ENCODE measurements at regions not wholly inside any gene's neighbourhood (a gene's known extent, or its start where the extent isn't known, plus 50 kb on each side); places are given as distances from the start of the nearest gene placed in this dataset.

DNA sequence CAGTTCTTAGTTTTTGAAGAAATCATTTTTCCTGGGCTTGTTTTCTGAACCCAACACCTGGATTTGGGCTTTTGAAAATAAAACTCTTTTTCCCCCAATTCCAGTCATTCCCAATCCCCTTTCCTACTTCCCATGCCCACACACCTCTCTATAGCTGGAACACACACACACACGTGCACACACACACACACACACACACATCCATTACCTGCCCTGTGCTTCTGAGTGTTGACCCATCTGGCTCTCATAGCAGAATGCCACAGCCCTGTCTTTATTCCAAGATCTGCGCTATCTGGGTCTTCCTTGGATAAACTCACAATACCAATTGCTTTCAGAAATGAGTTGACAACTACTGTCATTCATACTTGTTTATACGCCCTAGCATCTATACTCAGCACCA is 54.9 kb upstream of the C4orf54 start:
- TF ChIP-seq, protein P1, sequence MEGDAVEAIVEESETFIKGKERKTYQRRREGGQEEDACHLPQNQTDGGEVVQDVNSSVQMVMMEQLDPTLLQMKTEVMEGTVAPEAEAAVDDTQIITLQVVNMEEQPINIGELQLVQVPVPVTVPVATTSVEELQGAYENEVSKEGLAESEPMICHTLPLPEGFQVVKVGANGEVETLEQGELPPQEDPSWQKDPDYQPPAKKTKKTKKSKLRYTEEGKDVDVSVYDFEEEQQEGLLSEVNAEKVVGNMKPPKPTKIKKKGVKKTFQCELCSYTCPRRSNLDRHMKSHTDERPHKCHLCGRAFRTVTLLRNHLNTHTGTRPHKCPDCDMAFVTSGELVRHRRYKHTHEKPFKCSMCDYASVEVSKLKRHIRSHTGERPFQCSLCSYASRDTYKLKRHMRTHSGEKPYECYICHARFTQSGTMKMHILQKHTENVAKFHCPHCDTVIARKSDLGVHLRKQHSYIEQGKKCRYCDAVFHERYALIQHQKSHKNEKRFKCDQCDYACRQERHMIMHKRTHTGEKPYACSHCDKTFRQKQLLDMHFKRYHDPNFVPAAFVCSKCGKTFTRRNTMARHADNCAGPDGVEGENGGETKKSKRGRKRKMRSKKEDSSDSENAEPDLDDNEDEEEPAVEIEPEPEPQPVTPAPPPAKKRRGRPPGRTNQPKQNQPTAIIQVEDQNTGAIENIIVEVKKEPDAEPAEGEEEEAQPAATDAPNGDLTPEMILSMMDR (IDR thresholded peaks at IDR 0.05), result no peak
- TF ChIP-seq POLR2A (IDR thresholded peaks at IDR 0.05), result no peak
